H9 (cell line): ENCODE measurements at regions not wholly inside any gene's neighbourhood (a gene's known extent, or its start where the extent isn't known, plus 50 kb on each side); places are given as distances from the start of the nearest gene placed in this dataset.

ENCODE experiments used
- DNase-seq: peaks from one replicate; pipeline ENCODE4 v3.0.0-alpha.2; 2017
- H2AFZ ChIP-seq: one replicate; pipeline ENCODE4 v1.6.1; 2013; ENCODE audit warnings: mild to moderate bottlenecking, low read length, control low read depth, moderate library complexity
- H2AK5ac ChIP-seq: 2 replicates; pipeline ENCODE4 v1.6.1; 2013; ENCODE audit warnings: low read length, control low read depth, mixed read lengths; ENCODE audit not compliant: insufficient read length
- H2BK120ac ChIP-seq: one replicate; pipeline ENCODE4 v1.6.1; 2013; ENCODE audit warnings: low read depth, mild to moderate bottlenecking, low read length, control low read depth, inconsistent platforms; ENCODE audit not compliant: poor library complexity, severe bottlenecking
- H2BK12ac ChIP-seq: 2 replicates; pipeline ENCODE4 v1.6.1; 2013; ENCODE audit warnings: low read length, control low read depth, mixed read lengths, low read depth; ENCODE audit not compliant: insufficient read length
- H2BK15ac ChIP-seq: 2 replicates; pipeline ENCODE4 v1.6.1; 2013; ENCODE audit warnings: low read depth, low read length, control low read depth
- H2BK20ac ChIP-seq: one replicate; pipeline ENCODE4 v1.6.1; 2013; ENCODE audit warnings: low read depth, mild to moderate bottlenecking, low read length, control low read depth, inconsistent platforms; ENCODE audit not compliant: poor library complexity, severe bottlenecking
- H2BK5ac ChIP-seq: 2 replicates; pipeline ENCODE4 v1.6.1; 2013; ENCODE audit warnings: low read length, control low read depth, mixed read lengths; ENCODE audit not compliant: insufficient read length
- H3K14ac ChIP-seq: 2 replicates; pipeline ENCODE4 v1.6.1; 2013; ENCODE audit warnings: low read length, control low read depth; ENCODE audit not compliant: insufficient read depth
- H3K18ac ChIP-seq: 2 replicates; pipeline ENCODE4 v1.6.1; 2013; ENCODE audit warnings: low read depth, mild to moderate bottlenecking, mixed read lengths, low read length, control low read depth; ENCODE audit not compliant: insufficient read length
- H3K23ac ChIP-seq: 2 replicates; pipeline ENCODE4 v1.6.1; 2013; ENCODE audit warnings: low read length, control low read depth, mixed read lengths, low read depth; ENCODE audit not compliant: insufficient read length
- H3K23me2 ChIP-seq: 2 replicates; pipeline ENCODE4 v1.6.1; 2013; ENCODE audit warnings: low read depth, mild to moderate bottlenecking, mixed read lengths, low read length, control low read depth; ENCODE audit not compliant: insufficient read length, poor library complexity, severe bottlenecking
- H3K27ac ChIP-seq: 2 replicates; pipeline ENCODE4 v1.5.1; 2013; ENCODE audit warnings: low read length, control low read depth, mixed read lengths, low read depth; ENCODE audit not compliant: insufficient read length
- H3K27me3 ChIP-seq: 2 replicates; pipeline ENCODE4 v1.6.1; 2013; ENCODE audit warnings: low read length, control low read depth, inconsistent platforms; ENCODE audit not compliant: insufficient read depth
- H3K4ac ChIP-seq: 2 replicates; pipeline ENCODE4 v1.6.1; 2013; ENCODE audit warnings: low read depth, mild to moderate bottlenecking, control low read depth, inconsistent platforms, low read length, moderate library complexity
- H3K4me1 ChIP-seq: 2 replicates; pipeline ENCODE4 v1.6.1; 2013; ENCODE audit warnings: low read length, control low read depth, inconsistent platforms; ENCODE audit not compliant: insufficient read depth
- H3K4me2 ChIP-seq: 2 replicates; pipeline ENCODE4 v1.6.1; 2013; ENCODE audit warnings: low read length, control low read depth, mixed read lengths; ENCODE audit not compliant: insufficient read length, insufficient read depth
- H3K56ac ChIP-seq: 2 replicates; pipeline ENCODE4 v1.6.1; 2013; ENCODE audit warnings: low read depth, mild to moderate bottlenecking, mixed read lengths, low read length, control low read depth; ENCODE audit not compliant: insufficient read length
- H3K79me1 ChIP-seq: 2 replicates; pipeline ENCODE4 v1.6.1; 2013; ENCODE audit warnings: low read depth, mild to moderate bottlenecking, moderate library complexity, low read length, control low read depth, inconsistent platforms; ENCODE audit not compliant: insufficient read depth, poor library complexity, severe bottlenecking
- H3K79me2 ChIP-seq: 2 replicates; pipeline ENCODE4 v1.6.1; 2013; ENCODE audit warnings: low read length, control low read depth, inconsistent platforms; ENCODE audit not compliant: insufficient read depth
- H3K9ac ChIP-seq: 2 replicates; pipeline ENCODE4 v1.6.1; 2013; ENCODE audit warnings: low read length, control low read depth, mixed read lengths; ENCODE audit not compliant: insufficient read length; ENCODE audit errors: extremely low read depth
- H3K9me3 ChIP-seq: one replicate; pipeline ENCODE4 v1.6.1; 2013; ENCODE audit warnings: low read depth, low read length, inconsistent platforms; ENCODE audit not compliant: control insufficient read depth
- H3T11ph ChIP-seq: one replicate; pipeline ENCODE4 v1.6.1; 2013; ENCODE audit warnings: mild to moderate bottlenecking, low read length, control low read depth, inconsistent platforms
- H4K20me1 ChIP-seq: one replicate; pipeline ENCODE4 v1.6.1; 2013; ENCODE audit not compliant: control insufficient read depth, insufficient read length, insufficient read depth
- H4K5ac ChIP-seq: 2 replicates; pipeline ENCODE4 v1.6.1; 2013; ENCODE audit warnings: low read depth, mild to moderate bottlenecking, mixed read lengths, low read length, control low read depth; ENCODE audit not compliant: insufficient read length
- H4K8ac ChIP-seq: replicated peaks from 2 replicates; pipeline ENCODE4 v1.6.1; 2013; ENCODE audit warnings: low read length, control low read depth, mixed read lengths, low read depth; ENCODE audit not compliant: insufficient read length
- H4K91ac ChIP-seq: 2 replicates; pipeline ENCODE4 v1.6.1; 2013; ENCODE audit warnings: low read depth, mild to moderate bottlenecking, moderate library complexity, mixed read lengths, low read length, control low read depth; ENCODE audit not compliant: insufficient read length
- H3K27ac Mint-ChIP-seq, 3 experiments: 2 replicates in 2 of 3; 3 replicates in 1 of 3; pipeline ENCODE4 v1.8.0; 2020 to 2021; ENCODE audit warnings: mixed read lengths in 3 of 3, mild to moderate bottlenecking in 1 of 3, moderate library complexity in 1 of 3
- H3K27me3 Mint-ChIP-seq: 2 replicates; pipeline ENCODE4 v1.8.0; 2021; ENCODE audit warnings: low read depth, mild to moderate bottlenecking, moderate library complexity, mixed read lengths
- H3K36me3 Mint-ChIP-seq, 3 experiments: 2 replicates in 2 of 3; 3 replicates in 1 of 3; pipeline ENCODE4 v1.8.0; 2020 to 2021; ENCODE audit warnings: low read depth in 3 of 3, mixed read lengths in 3 of 3; ENCODE audit not compliant: insufficient read depth in 1 of 3
- H3K4me1 Mint-ChIP-seq, 2 experiments: 2 replicates each; pipeline ENCODE4 v1.8.0; 2020; ENCODE audit warnings: mixed read lengths in 2 of 2
- H3K4me3 Mint-ChIP-seq, 2 experiments: 2 replicates in 1 of 2; 3 replicates in 1 of 2; pipeline ENCODE4 v1.8.0; 2020 to 2021; ENCODE audit warnings: mild to moderate bottlenecking in 2 of 2, mixed read lengths in 2 of 2, moderate library complexity in 1 of 2
- H3K9me3 Mint-ChIP-seq, 2 experiments: 2 replicates in 1 of 2; 3 replicates in 1 of 2; pipeline ENCODE4 v1.8.0; 2020; ENCODE audit warnings: mild to moderate bottlenecking in 2 of 2, mixed read lengths in 2 of 2, moderate library complexity in 1 of 2
- CTCF ChIP-seq: fragments of 200-600 bp; sonication (generic); conservative IDR thresholded peaks from 3 replicates; pipeline ENCODE4 v1.8.0; 2021; ENCODE audit warnings: antibody characterized with exemption, mild to moderate bottlenecking
- WGBS: extraction: QIAGEN DNeasy Blood & Tissue Kit; methylation state at CpG from one replicate; pipeline ENCODE4 v1.1.7; 2013; ENCODE audit warnings: missing lambda C conversion rate, low lambda C conversion rate, mixed read lengths; ENCODE audit not compliant: insufficient read length; ENCODE audit errors: extremely low coverage; 5-methylcytosine and 5-hydroxymethylcytosine counted together

GRCh38 chr1:101109791-101110190 is 84.2 kb upstream of the DPH5 start:
- Histone ChIP-seq H2BK12ac (no peak overlapping the region), H3K4me1 (no peaks in the 10 kb centered on the region), H3K27ac (no peak overlapping the region), H4K20me1 (no peaks in the 10 kb centered on the region), H3K9me3 (no peaks in the 10 kb centered on the region), H3K14ac (no peak overlapping the region), H3K18ac (no peak overlapping the region), H3K9ac (no peak overlapping the region), H2BK5ac (no peak overlapping the region), H4K5ac (no peak overlapping the region), H2BK15ac (no peak overlapping the region), H3K79me1 (no peaks in the 10 kb centered on the region), H3K4me2 (no peak overlapping the region), H3K56ac (no peak overlapping the region), H3K4ac (no peak overlapping the region), H3K27me3 (no peaks in the 10 kb centered on the region), H3K79me2 (no peaks in the 10 kb centered on the region), H3T11ph (no peak overlapping the region), H2BK20ac (no peak overlapping the region), H2AK5ac (no peak overlapping the region), H3K23me2 (no peaks in the 10 kb centered on the region), H2AFZ (no peak overlapping the region), H4K91ac (no peak overlapping the region), H4K8ac (no peak overlapping the region), H2BK120ac (no peak overlapping the region), H3K23ac (no peak overlapping the region)
- no peak for TF ChIP-seq CTCF
- Mint-ChIP-seq H3K36me3 (no peaks in the 10 kb centered on the region; a peak in 1 of 7 replicates), H3K9me3 (0 out of 5 replicates have a peak, but pooled peaks cover 0 to 3% of the 10 kb centered on the region in 2 experiments), H3K27ac (no peak overlapping the region), H3K4me3 (no peak overlapping the region), H3K27me3 (no peaks in the 10 kb centered on the region; the same call in 1 of the 2 replicates), H3K4me1 (no peaks in the 10 kb centered on the region)
- no peak for DNase-seq
- WGBS = no CpG with 5 or more reads among the region's 1 CpG
